ENCODE measurements at regions not wholly inside any gene's neighbourhood (a gene's known extent, or its start where the extent isn't known, plus 50 kb on each side); places are given as distances from the start of the nearest gene placed in this dataset.

- H3K27ac ChIP-seq (ENCODE audit: insufficient read depth, low read depth, low read length), result peak overlapping the region; percentile 34
- no peaks in the 10 kb centered on the region for H3K27me3 ChIP-seq (ENCODE audit: control insufficient read depth in 2 of 2, insufficient read depth in 2 of 2, low read length in 2 of 2)
- peak; percentile 46 for DNase-seq (ENCODE audit: low read depth, low spot score)
- H3K36me3 ChIP-seq (ENCODE audit: control insufficient read depth in 2 of 2, extremely low read depth in 1 of 2, insufficient read depth in 2 of 2, low read length in 2 of 2), result no peaks in the 10 kb centered on the region
- POLR2A ChIA-PET, result interaction anchor here (0.6 kb wide), 1 partner anchor 334 kb away, joined by 4 read pairs; no protein-coding TSS in a partner anchor
- peak overlapping the region; percentile 20 for H3K4me2 ChIP-seq (ENCODE audit: insufficient read depth, low read length)
- H3K4me1 ChIP-seq (ENCODE audit: control insufficient read depth, extremely low read depth, insufficient read depth, low read length), result peaks cover 23% of the 10 kb centered on the region
- no TSS peak for BruUV-seq (replicated peaks)
- peak; percentile 85 for FAIRE-seq
- no peaks in the 10 kb centered on the region for H3K9me3 ChIP-seq (replicated peaks; ENCODE audit: control insufficient read depth, insufficient read depth, low read length)
- no peaks in the 10 kb centered on the region for H3K79me2 ChIP-seq (ENCODE audit: control insufficient read depth, insufficient read depth, low read length)
- dilution Hi-C loops (cut with MboI; ENCODE audit: extremely low pct_ligation_motif_present, low sequenced_read_pairs), result no loop called here
- H3K9ac ChIP-seq (replicated peaks; ENCODE audit: extremely low read depth, insufficient read depth, low read length), result peak overlapping the region; percentile 27
- H4K20me1 ChIP-seq (replicated peaks; ENCODE audit: control insufficient read depth, extremely low read depth, insufficient read depth, low read length), result no peaks in the 10 kb centered on the region
- no peaks in the 10 kb centered on the region for H3K9me1 ChIP-seq (replicated peaks; ENCODE audit: control insufficient read depth, extremely low read depth, insufficient read depth, low read length)
- CTCF ChIA-PET, result interaction anchor here (0.9 to 3.3 kb wide), 12 partner anchors 10 to 342 kb away, joined by 3 to 24 read pairs (median 4); no protein-coding TSS in a partner anchor
- peak overlapping the region in 2 of 3 experiments; percentile 11 to 33 for H3K4me3 ChIP-seq (replicated peaks in 1 of 3; ENCODE audit: insufficient read depth in 1 of 3, low read depth in 1 of 3, low read length in 3 of 3)
- TF ChIP-seq POLR2AphosphoS5 (IDR thresholded peaks at IDR 0.05; ENCODE audit: insufficient read depth, low read depth, low read length), result peak; percentile 77
- no peak for TF ChIP-seq GATA2 (IDR thresholded peaks at IDR 0.05; ENCODE audit: insufficient read depth, insufficient read length, low read depth, low read length)
- peak; percentile 96 to 99 for TF ChIP-seq CTCF (IDR thresholded peaks at IDR 0.05; ENCODE audit: extremely low read depth in 1 of 2, insufficient read depth in 1 of 2, low read depth in 1 of 2, low read length in 2 of 2)
- no peak for TF ChIP-seq EZH2 (IDR thresholded peaks at IDR 0.05; ENCODE audit: borderline replicate concordance, low read depth, low read length, severe bottlenecking)
- intact Hi-C loops (cut with micrococcal nuclease), result loop anchor here (1.0 kb wide), 1 partner anchor 184 kb away; no protein-coding TSS in a partner anchor
- H2AFZ ChIP-seq (ENCODE audit: low read depth, low read length), result peak overlapping the region; percentile 89
These were observed 95.9 kb upstream of the CALM2 start for GRCh38 chr2:47272031-47272864.
